ENCODE measurements at regions not wholly inside any gene's neighbourhood (a gene's known extent, or its start where the extent isn't known, plus 50 kb on each side); places are given as distances from the start of the nearest gene placed in this dataset.
"Not testable (repeated sequence)": the region's sequence is repeated elsewhere in the genome, so short reads cannot be mapped to it uniquely, and the experiment has no call there.

GRCh38 chrX:3788494-3789233 lies 75.2 kb upstream of the PRKX start:
- H3K36me3 ChIP-seq (ENCODE audit: insufficient read depth, low read length), result no peaks in the 10 kb centered on the region
- H3K4me3 ChIP-seq (ENCODE audit: low read length), result no peak overlapping the region
- no peaks in the 10 kb centered on the region for H3K27me3 ChIP-seq (ENCODE audit: insufficient read depth, low read length)
- H3K4me1 ChIP-seq (ENCODE audit: insufficient read depth, low read length), result no peaks in the 10 kb centered on the region
- no peaks in the 10 kb centered on the region for H3K9me3 ChIP-seq (ENCODE audit: low read length)
- H2AFZ ChIP-seq (ENCODE audit: low read depth, low read length), result no peak overlapping the region

DNA sequence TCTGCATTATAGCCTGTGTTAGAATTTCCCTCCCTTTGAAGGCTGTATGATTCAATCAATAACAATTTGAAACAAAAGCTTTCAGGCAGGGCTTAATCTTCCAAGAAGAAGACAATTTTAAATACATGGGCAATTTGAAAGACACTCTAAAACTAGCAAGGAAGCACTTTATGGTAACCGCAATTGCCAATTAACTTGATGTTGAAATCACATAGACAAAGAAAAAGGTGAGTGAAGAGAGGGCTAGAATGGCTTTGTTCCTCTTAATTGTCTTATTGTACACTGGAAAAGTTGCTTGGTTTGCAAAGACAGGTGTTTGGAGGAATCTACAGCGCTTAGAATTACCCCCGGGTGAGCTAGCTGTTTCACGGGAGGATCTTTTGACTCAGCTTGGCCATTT lies 74.4 kb upstream of the PRKX start:
- no peaks in the 10 kb centered on the region for H3K9me3 ChIP-seq (ENCODE audit: low read length)
- no peaks in the 10 kb centered on the region for H3K36me3 ChIP-seq (ENCODE audit: insufficient read depth, low read length)
- no peaks in the 10 kb centered on the region for H3K4me1 ChIP-seq (ENCODE audit: insufficient read depth, low read length)
- H2AFZ ChIP-seq (ENCODE audit: low read depth, low read length), result no peak overlapping the region
- H3K4me3 ChIP-seq (ENCODE audit: low read length), result no peak overlapping the region
- no peaks in the 10 kb centered on the region for H3K27me3 ChIP-seq (ENCODE audit: insufficient read depth, low read length)

DNA sequence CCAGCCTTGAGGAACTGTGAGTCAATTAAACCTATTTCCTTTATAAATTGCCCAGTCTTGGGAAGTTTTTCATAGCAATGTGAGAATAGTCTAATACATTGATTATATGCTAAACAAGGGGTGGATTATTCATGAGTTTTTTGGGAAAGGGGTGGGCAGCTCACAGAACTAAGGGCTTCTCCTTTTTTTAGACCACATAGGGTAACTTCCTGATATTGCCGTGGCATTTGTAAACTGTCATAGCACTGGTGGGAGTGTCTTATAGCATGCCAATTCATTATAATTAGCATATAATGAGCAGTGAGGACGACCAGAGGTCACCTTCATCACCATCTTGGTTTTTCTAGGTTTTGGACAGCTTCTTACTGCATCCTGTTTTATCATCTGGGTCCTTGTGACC lies 72.4 kb upstream of the PRKX start:
- H3K9me3 ChIP-seq (ENCODE audit: low read length); H3K4me3 ChIP-seq (ENCODE audit: low read length); H2AFZ ChIP-seq (ENCODE audit: low read depth, low read length); H3K36me3 ChIP-seq (ENCODE audit: insufficient read depth, low read length); H3K27me3 ChIP-seq (ENCODE audit: insufficient read depth, low read length); H3K4me1 ChIP-seq (ENCODE audit: insufficient read depth, low read length): not testable (repeated sequence)

DNA sequence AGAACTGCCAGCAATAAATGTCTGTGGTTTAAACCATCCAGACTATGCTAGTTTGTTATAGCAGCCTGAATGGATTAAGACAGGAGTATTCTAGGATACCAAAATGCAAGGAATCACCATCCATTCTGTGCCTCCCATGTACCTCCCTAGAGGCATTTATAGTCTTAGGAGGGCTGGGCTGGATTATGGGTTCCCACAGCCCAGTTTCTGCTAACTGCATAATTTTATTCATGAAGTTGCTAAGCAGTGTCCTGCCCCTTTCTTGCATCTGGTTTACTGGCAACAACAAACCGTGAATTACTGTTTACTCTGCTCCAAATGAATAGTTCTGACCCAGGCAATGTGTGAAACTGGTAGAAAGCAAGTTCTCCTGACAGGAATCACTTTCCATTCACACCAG lies 67.1 kb upstream of the PRKX start:
- H3K27me3 ChIP-seq (ENCODE audit: insufficient read depth, low read length), result no peaks in the 10 kb centered on the region
- H3K4me1 ChIP-seq (ENCODE audit: insufficient read depth, low read length), result no peaks in the 10 kb centered on the region
- H3K36me3 ChIP-seq (ENCODE audit: insufficient read depth, low read length), result no peaks in the 10 kb centered on the region
- H3K4me3 ChIP-seq (ENCODE audit: low read length), result no peak overlapping the region
- H2AFZ ChIP-seq (ENCODE audit: low read depth, low read length), result no peak overlapping the region
- no peaks in the 10 kb centered on the region for H3K9me3 ChIP-seq (ENCODE audit: low read length)

DNA sequence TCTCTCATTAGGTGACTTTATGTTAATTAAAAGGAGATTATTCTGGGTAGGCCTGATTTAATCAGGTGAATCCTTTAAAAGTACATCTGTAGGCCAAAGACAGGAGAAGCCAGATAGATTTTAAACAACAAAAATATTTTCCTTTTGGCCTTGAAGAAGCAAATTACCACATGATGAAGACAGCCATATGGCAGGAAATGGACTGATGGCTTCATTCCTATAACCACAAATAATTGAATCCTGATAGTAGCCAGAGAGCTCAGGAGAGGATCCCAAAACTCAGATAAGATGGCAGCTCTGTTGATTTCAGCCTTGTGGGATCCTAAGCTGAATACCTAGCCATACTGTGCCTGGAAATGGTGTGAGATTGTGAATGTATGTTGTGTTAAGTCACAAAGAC lies 66.1 kb upstream of the PRKX start:
- H3K36me3 ChIP-seq (ENCODE audit: insufficient read depth, low read length), result no peaks in the 10 kb centered on the region
- H3K4me1 ChIP-seq (ENCODE audit: insufficient read depth, low read length), result no peaks in the 10 kb centered on the region
- no peak overlapping the region for H2AFZ ChIP-seq (ENCODE audit: low read depth, low read length)
- no peaks in the 10 kb centered on the region for H3K9me3 ChIP-seq (ENCODE audit: low read length)
- no peak overlapping the region for H3K4me3 ChIP-seq (ENCODE audit: low read length)
- H3K27me3 ChIP-seq (ENCODE audit: insufficient read depth, low read length), result no peaks in the 10 kb centered on the region

GRCh38 chrX:3777416-3777815 lies 64.0 kb upstream of the PRKX start:
- Histone ChIP-seq H3K9me3 (ENCODE audit: low read length) (no peaks in the 10 kb centered on the region), H3K27me3 (ENCODE audit: insufficient read depth, low read length) (no peaks in the 10 kb centered on the region), H2AFZ (ENCODE audit: low read depth, low read length) (no peak overlapping the region), H3K4me1 (ENCODE audit: insufficient read depth, low read length) (no peaks in the 10 kb centered on the region), H3K36me3 (ENCODE audit: insufficient read depth, low read length) (no peaks in the 10 kb centered on the region), H3K4me3 (ENCODE audit: low read length) (no peak overlapping the region)

DNA sequence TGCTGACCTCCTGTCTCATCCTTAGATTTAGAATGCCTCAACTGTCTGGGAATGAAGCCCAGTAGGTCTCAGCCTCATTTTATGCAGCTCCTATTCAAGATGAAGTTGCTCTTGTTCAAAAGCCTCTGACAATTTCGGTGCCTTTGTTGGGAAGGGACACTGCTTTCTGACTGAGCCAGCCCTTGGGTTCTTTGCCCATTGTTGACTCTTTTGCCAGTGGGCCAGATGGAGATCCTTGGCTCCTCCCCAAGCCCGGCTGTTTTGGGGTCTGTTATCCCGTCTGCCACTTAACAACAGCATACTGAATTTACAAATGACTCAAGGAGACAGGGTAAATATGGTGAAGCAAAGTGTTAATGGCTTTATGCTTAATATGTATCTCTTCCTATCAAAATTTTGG lies 58.3 kb upstream of the PRKX start:
- Histone ChIP-seq H3K4me1 (ENCODE audit: insufficient read depth, low read length) (no peaks in the 10 kb centered on the region), H3K36me3 (ENCODE audit: insufficient read depth, low read length) (no peaks in the 10 kb centered on the region), H3K27me3 (ENCODE audit: insufficient read depth, low read length) (no peaks in the 10 kb centered on the region), H3K9me3 (ENCODE audit: low read length) (no peaks in the 10 kb centered on the region), H2AFZ (ENCODE audit: low read depth, low read length) (no peak overlapping the region), H3K4me3 (ENCODE audit: low read length) (no peak overlapping the region)

DNA sequence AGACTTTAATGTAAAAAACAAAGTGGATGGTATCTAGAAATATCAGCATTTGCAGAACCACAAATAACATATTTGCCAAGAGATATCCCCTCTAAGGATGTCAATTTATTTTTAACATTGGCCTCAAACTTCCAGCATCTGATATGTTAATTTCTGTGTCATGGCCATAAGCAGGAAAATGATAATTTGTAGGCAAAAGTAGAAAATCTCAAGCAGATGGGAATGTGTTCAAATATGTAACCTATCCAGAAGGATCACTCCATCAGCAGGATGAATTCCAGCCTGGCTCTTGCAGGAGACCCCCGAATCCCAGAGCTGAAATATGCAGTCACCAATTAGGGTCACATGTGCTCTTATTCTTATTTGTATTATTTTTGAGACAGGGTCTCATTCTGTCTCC lies 55.4 kb upstream of the PRKX start:
- no peaks in the 10 kb centered on the region for H3K27me3 ChIP-seq (ENCODE audit: insufficient read depth, low read length)
- H3K4me3 ChIP-seq (ENCODE audit: low read length), result no peak overlapping the region
- no peaks in the 10 kb centered on the region for H3K4me1 ChIP-seq (ENCODE audit: insufficient read depth, low read length)
- no peaks in the 10 kb centered on the region for H3K36me3 ChIP-seq (ENCODE audit: insufficient read depth, low read length)
- H2AFZ ChIP-seq (ENCODE audit: low read depth, low read length), result no peak overlapping the region
- H3K9me3 ChIP-seq (ENCODE audit: low read length), result no peaks in the 10 kb centered on the region
